IMR-90 (cell line): ENCODE measurements at regions not wholly inside any gene's neighbourhood (a gene's known extent, or its start where the extent isn't known, plus 50 kb on each side); places are given as distances from the start of the nearest gene placed in this dataset.

ENCODE experiments used
- ATAC-seq: fragments of 200-7000 bp; cut with Tn5 transposase; 2 replicates; pipeline ENCODE4 v1.9.1; 2020; ENCODE audit warnings: low read depth, mild to moderate bottlenecking, moderate library complexity
- BruUV-seq: library from RNA; stranded (reverse); fragments of 400-500 nt; replicated peaks from 2 replicates; lab custom pipeline; 2021; lab: Mats Ljungman, UMichigan
- CTCF ChIA-PET: fragments of 300-600 bp; formaldehyde crosslinking; extraction: SDS; loops from one replicate; lab custom pipeline; 2021; ENCODE audit warnings: antibody characterized with exemption; lab: Yijun Ruan, JAX
- POLR2A ChIA-PET: fragments of 300-600 bp; sonication (Branson Sonifier 250); formaldehyde crosslinking; loops from one replicate; lab custom pipeline; 2022; ENCODE audit warnings: antibody characterized with exemption; ENCODE audit not compliant: unreplicated experiment; lab: Charles Lee
- DNase-seq: peaks from one replicate; pipeline ENCODE4 v3.0.0; 2013
- H2AFZ ChIP-seq: replicated peaks from 2 replicates; pipeline ENCODE3; 2013; ENCODE audit warnings: low read length, mild to moderate bottlenecking; ENCODE audit not compliant: poor library complexity
- H2AK5ac ChIP-seq: 2 replicates; pipeline ENCODE4 v1.6.1; 2013; ENCODE audit warnings: low read depth, low read length, inconsistent platforms
- H2AK9ac ChIP-seq: replicated peaks from 2 replicates; pipeline ENCODE3; 2013; ENCODE audit warnings: mild to moderate bottlenecking, low read depth, low read length, moderate library complexity; ENCODE audit not compliant: poor library complexity
- H2BK120ac ChIP-seq: 2 replicates; pipeline ENCODE4 v1.6.1; 2013; ENCODE audit warnings: low read depth, low read length, inconsistent platforms
- H2BK15ac ChIP-seq: 3 replicates; pipeline ENCODE4 v1.6.1; 2013; ENCODE audit warnings: low read depth, low read length, inconsistent platforms
- H2BK20ac ChIP-seq: 2 replicates; pipeline ENCODE4 v1.6.1; 2013; ENCODE audit warnings: low read depth, mild to moderate bottlenecking, inconsistent platforms, low read length, moderate library complexity
- H2BK5ac ChIP-seq: 2 replicates; pipeline ENCODE4 v1.6.1; 2013; ENCODE audit warnings: mild to moderate bottlenecking, low read depth, low read length, inconsistent platforms; ENCODE audit not compliant: poor library complexity, severe bottlenecking
- H3K14ac ChIP-seq: replicated peaks from 2 replicates; pipeline ENCODE4 v1.6.1; 2013; ENCODE audit warnings: low read depth, low read length, inconsistent platforms
- H3K18ac ChIP-seq: 2 replicates; pipeline ENCODE4 v1.6.1; 2013; ENCODE audit warnings: low read depth, low read length, control low read depth
- H3K23ac ChIP-seq: 2 replicates; pipeline ENCODE4 v1.6.1; 2013; ENCODE audit warnings: low read depth, low read length, inconsistent platforms
- H3K27ac ChIP-seq: 2 replicates; pipeline ENCODE4 v1.5.1; 2013; ENCODE audit warnings: mild to moderate bottlenecking, control low read depth, low read length; ENCODE audit not compliant: insufficient read depth
- H3K27me3 ChIP-seq: 2 replicates; pipeline ENCODE4 v1.6.1; 2013; ENCODE audit warnings: low read length; ENCODE audit not compliant: control insufficient read depth, insufficient read depth
- H3K36me3 ChIP-seq: 2 replicates; pipeline ENCODE4 v1.6.1; 2013; ENCODE audit warnings: low read length, mixed read lengths; ENCODE audit not compliant: control insufficient read depth, insufficient read depth
- H3K4ac ChIP-seq: 2 replicates; pipeline ENCODE4 v1.6.1; 2013; ENCODE audit warnings: low read depth, low read length, inconsistent platforms
- H3K4me1 ChIP-seq: 2 replicates; pipeline ENCODE4 v1.6.1; 2013; ENCODE audit warnings: low read length, mixed read lengths; ENCODE audit not compliant: control insufficient read depth, insufficient read depth
- H3K4me2 ChIP-seq: 2 replicates; pipeline ENCODE4 v1.6.1; 2013; ENCODE audit warnings: low read depth, mild to moderate bottlenecking, control low read depth, low read length, moderate library complexity
- H3K4me3 ChIP-seq: 2 replicates; pipeline ENCODE4 v1.5.1; 2013; ENCODE audit warnings: low read depth, mild to moderate bottlenecking, control low read depth, low read length, moderate library complexity; ENCODE audit not compliant: insufficient read depth
- H3K56ac ChIP-seq: 2 replicates; pipeline ENCODE4 v1.6.1; 2013; ENCODE audit warnings: low read length, inconsistent platforms; ENCODE audit not compliant: insufficient read depth; ENCODE audit errors: extremely low read depth
- H3K79me1 ChIP-seq, 2 experiments: 2 replicates each; pipeline ENCODE4 v1.6.1; 2013; ENCODE audit warnings: low read length in 2 of 2, inconsistent platforms in 1 of 2, low read depth in 1 of 2
- H3K9ac ChIP-seq: 2 replicates; pipeline ENCODE4 v1.6.1; 2013; ENCODE audit warnings: low read depth, low read length, control low read depth
- H3K9me1 ChIP-seq: 2 replicates; pipeline ENCODE4 v1.6.1; 2013; ENCODE audit warnings: low read length, inconsistent platforms; ENCODE audit not compliant: insufficient read depth
- H3K9me3 ChIP-seq: 2 replicates; pipeline ENCODE4 v1.6.1; 2013; ENCODE audit warnings: low read length; ENCODE audit not compliant: control insufficient read depth, insufficient read depth
- H4K20me1 ChIP-seq: 2 replicates; pipeline ENCODE4 v1.6.1; 2013; ENCODE audit warnings: low read length, inconsistent platforms; ENCODE audit not compliant: insufficient read depth
- H4K5ac ChIP-seq: 2 replicates; pipeline ENCODE4 v1.6.1; 2013; ENCODE audit warnings: mild to moderate bottlenecking, low read depth, low read length, control low read depth
- H4K8ac ChIP-seq, 2 experiments: 2 replicates each; pipeline ENCODE4 v1.6.1; 2013; ENCODE audit warnings: low read depth in 2 of 2, low read length in 2 of 2, control low read depth in 1 of 2, inconsistent platforms in 1 of 2
- H4K91ac ChIP-seq: 2 replicates; pipeline ENCODE4 v1.6.1; 2013; ENCODE audit warnings: low read depth, low read length, inconsistent platforms; ENCODE audit not compliant: insufficient read depth
- BHLHE40 ChIP-seq: fragments of 150-350 bp; IDR thresholded peaks from 2 replicates; pipeline ENCODE4 v1.6.1; 2016; ENCODE audit warnings: mild to moderate bottlenecking, low read depth, low read length
- CEBPB ChIP-seq: IDR thresholded peaks from 2 replicates; pipeline ENCODE4 v1.6.1; 2012; ENCODE audit warnings: low read depth, low read length, improper control_type of control experiment
- ELK1 ChIP-seq: fragments of 150-350 bp; IDR thresholded peaks from 2 replicates; pipeline ENCODE4 v1.6.1; 2016; ENCODE audit warnings: low read depth, mild to moderate bottlenecking, low read length, moderate library complexity, borderline replicate concordance
- MAFK ChIP-seq: IDR thresholded peaks from 2 replicates; pipeline ENCODE4 v1.6.1; 2012; ENCODE audit warnings: low read depth, low read length, improper control_type of control experiment
- MAZ ChIP-seq: IDR thresholded peaks from 2 replicates; pipeline ENCODE4 v1.6.1; 2012; ENCODE audit warnings: low read depth, mild to moderate bottlenecking, low read length, improper control_type of control experiment, moderate library complexity, borderline replicate concordance
- MXI1 ChIP-seq: IDR thresholded peaks from 2 replicates; pipeline ENCODE4 v1.6.1; 2012; ENCODE audit warnings: low read depth, mild to moderate bottlenecking, low read length, moderate library complexity, borderline replicate concordance
- NFE2L2 ChIP-seq: fragments of 150-350 bp; IDR thresholded peaks from 2 replicates; pipeline ENCODE4 v1.6.1; 2016; ENCODE audit warnings: low read depth, mild to moderate bottlenecking, low read length
- RCOR1 ChIP-seq: IDR thresholded peaks from 2 replicates; pipeline ENCODE4 v1.6.1; 2012; ENCODE audit warnings: mild to moderate bottlenecking, low read length, improper control_type of control experiment; ENCODE audit not compliant: insufficient replicate concordance
- RFX5 ChIP-seq: IDR thresholded peaks from 2 replicates; pipeline ENCODE4 v1.8.0; 2012; ENCODE audit warnings: low read depth, mild to moderate bottlenecking, low read length, moderate library complexity
- SMC3 ChIP-seq: fragments of 150-350 bp; IDR thresholded peaks from 2 replicates; pipeline ENCODE4 v1.6.1; 2016; ENCODE audit warnings: low read depth, mild to moderate bottlenecking, antibody characterized with exemption, low read length, moderate library complexity
- USF2 ChIP-seq: fragments of 150-350 bp; IDR thresholded peaks from 2 replicates; pipeline ENCODE4 v1.6.1; 2017; ENCODE audit warnings: mild to moderate bottlenecking, antibody characterized with exemption, low read length, low read depth
- WGBS, 2 experiments: methylation state at CpG; one replicate each; pipeline versions ENCODE4 v1.1.5 to v1.1.7; 2013; ENCODE audit warnings: missing lambda C conversion rate in 2 of 2; ENCODE audit not compliant: insufficient read length in 1 of 2; ENCODE audit errors: extremely low coverage in 2 of 2; 5-methylcytosine and 5-hydroxymethylcytosine counted together
- dilution Hi-C: fragments of 300-500 bp; cut with HindIII; formaldehyde crosslinking; loops from one replicate; pipeline ENCODE4 v1.14.3; 2018; ENCODE audit warnings: low sequenced_read_pairs; ENCODE audit not compliant: unreplicated experiment
- in situ Hi-C: fragments of 300-500 bp; cut with MboI; formaldehyde crosslinking; loops from 3 replicates; pipeline ENCODE4 v1.14.3; 2019; ENCODE audit warnings: low sequenced_read_pairs, inconsistent platforms, mixed read lengths
- intact Hi-C: fragments of 100-400 bp; cut with micrococcal nuclease; formaldehyde crosslinking; loops from 2 replicates; pipeline ENCODE4 v1.10.0; 2022

- Histone ChIP-seq H2AK9ac (no peak overlapping the region), H3K9ac (no peak overlapping the region), H3K14ac (no peak overlapping the region), H3K79me1 (no peaks in the 10 kb centered on the region), H3K27me3 (no peaks in the 10 kb centered on the region), H3K4me2 (no peak overlapping the region), H2AFZ (no peak overlapping the region), H3K56ac (no peak overlapping the region), H3K4ac (no peak overlapping the region), H4K20me1 (no peaks in the 10 kb centered on the region), H3K4me3 (no peak overlapping the region), H4K91ac (no peak overlapping the region), H2BK20ac (no peak overlapping the region), H2AK5ac (no peak overlapping the region), H2BK5ac (no peak overlapping the region), H3K9me1 (no peaks in the 10 kb centered on the region; the same call in 1 of the 2 replicates), H2BK120ac (no peak overlapping the region), H2BK15ac (no peak overlapping the region; the same call in 2 of the 3 replicates), H4K5ac (no peak overlapping the region), H3K9me3 (no peaks in the 10 kb centered on the region), H3K36me3 (no peaks in the 10 kb centered on the region), H3K4me1 (no peaks in the 10 kb centered on the region), H4K8ac (no peak overlapping the region), H3K18ac (no peak overlapping the region), H3K27ac (no peak overlapping the region), H3K23ac (no peak overlapping the region)
- POLR2A ChIA-PET, result no interaction called here
- BruUV-seq, result no TSS peak
- intact Hi-C loops, result no loop called here
- TF ChIP-seq RFX5 (no peak), RCOR1 (no peak), MAFK (no peak), USF2 (no peak), NFE2L2 (no peak), MXI1 (no peak), ELK1 (no peak), BHLHE40 (no peak), CEBPB (no peak), MAZ (no peak), SMC3 (no peak)
- dilution Hi-C loops, result no loop called here
- WGBS, 2 experiments, result no CpG with 5 or more reads among the region's 3 CpGs
- in situ Hi-C loops, result no loop called here
- ATAC-seq (no peak), DNase-seq (no peak)
- CTCF ChIA-PET, result no interaction called here
These were observed 621.9 kb upstream of the TBX3 start for GRCh38 chr12:115305867-115306266.
